HG03280 (cell line): ENCODE measurements at regions not wholly inside any gene's neighbourhood (a gene's known extent, or its start where the extent isn't known, plus 50 kb on each side); places are given as distances from the start of the nearest gene placed in this dataset.

Experiments
- ATAC-seq: cut with Tn5 transposase; IDR thresholded peaks from one replicate; pipeline ENCODE4 v1.9.1; 2021; ENCODE audit warnings: mild to moderate bottlenecking, moderate library complexity; ENCODE audit not compliant: unreplicated experiment

DNA sequence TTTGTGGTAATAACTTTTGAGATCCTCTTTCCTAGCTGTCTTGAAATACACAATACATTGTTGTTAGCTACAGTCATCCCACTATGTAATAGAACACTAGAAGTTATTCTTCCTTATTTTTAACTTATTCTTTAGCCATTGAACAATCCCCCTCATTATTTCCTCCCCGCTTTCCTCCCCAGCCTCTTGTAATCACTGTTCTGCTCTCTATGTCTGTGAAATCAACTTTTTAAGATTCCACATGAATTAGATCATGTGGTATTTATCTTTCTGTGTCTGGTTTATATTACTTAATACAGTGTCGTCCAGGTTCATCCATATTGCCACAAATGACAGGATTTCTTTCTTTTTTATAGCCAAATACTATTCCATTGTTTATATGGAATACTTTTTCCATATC lies 72.9 kb downstream of the SLC10A2 start:
- no peak for ATAC-seq

- no peak for ATAC-seq
Observed at GRCh38 chr13:102984210-102984609, 82.0 kb downstream of the SLC10A2 start.

DNA sequence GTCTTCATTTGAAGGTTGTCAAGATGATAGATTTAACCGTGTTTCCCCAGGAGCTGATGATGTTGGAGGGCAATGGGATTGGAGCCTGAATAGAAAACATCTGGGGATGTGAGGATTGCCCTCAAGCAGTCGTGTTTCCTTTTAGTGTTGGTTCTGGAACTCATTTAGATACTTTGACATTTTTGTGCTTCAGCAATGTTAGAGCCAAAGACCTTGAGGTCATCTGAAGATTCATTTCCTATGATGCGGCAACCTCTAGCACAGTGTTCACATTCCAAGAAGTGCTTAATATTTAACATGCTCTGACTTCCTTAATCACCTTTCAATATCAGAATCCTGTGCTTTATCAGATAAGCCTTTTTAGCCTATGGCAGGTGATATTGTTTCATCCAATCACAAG lies 82.7 kb downstream of the SLC10A2 start:
- no peak for ATAC-seq

- ATAC-seq, result no peak
Observed at GRCh38 chr13:102980331-102980982, 85.8 kb downstream of the SLC10A2 start.

DNA sequence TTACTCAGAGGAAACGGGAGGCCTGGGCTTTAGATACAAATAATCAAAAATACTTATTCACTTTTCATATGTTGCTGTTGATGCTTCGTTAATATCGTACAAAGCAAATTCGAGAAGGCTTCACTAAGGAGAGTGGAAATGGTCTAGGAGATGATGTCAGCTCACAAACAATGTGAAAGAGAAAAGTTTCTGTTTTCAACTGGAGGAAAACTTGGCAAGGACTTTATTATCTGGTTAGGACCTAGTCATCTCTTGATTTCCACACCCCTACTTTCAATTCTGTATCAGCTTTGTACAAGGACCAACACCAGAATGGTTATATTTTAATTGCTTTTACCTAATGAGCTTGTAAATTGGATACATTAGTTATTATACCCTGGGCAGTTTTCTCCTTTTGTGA lies 88.0 kb downstream of the SLC10A2 start:
- ATAC-seq, result no peak

DNA sequence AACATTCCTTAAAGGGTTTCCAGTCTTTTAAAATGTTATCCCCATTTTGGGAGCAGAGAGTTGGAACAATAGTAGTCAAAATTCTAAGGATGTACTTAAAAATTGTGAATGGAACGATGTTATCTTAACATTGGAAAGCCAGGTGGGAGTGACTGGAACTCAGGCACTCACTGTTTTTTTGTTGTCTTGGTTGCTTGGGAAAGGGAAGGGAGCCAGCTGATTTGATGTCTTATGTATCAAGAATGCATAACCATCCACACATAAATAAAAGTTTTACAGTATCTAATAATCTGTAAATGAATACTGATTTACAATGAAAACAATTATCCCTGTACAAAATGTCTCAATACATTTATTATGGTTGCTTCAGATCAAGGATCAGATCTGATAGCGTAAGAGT lies 88.7 kb downstream of the SLC10A2 start:
- ATAC-seq, result no peak

DNA sequence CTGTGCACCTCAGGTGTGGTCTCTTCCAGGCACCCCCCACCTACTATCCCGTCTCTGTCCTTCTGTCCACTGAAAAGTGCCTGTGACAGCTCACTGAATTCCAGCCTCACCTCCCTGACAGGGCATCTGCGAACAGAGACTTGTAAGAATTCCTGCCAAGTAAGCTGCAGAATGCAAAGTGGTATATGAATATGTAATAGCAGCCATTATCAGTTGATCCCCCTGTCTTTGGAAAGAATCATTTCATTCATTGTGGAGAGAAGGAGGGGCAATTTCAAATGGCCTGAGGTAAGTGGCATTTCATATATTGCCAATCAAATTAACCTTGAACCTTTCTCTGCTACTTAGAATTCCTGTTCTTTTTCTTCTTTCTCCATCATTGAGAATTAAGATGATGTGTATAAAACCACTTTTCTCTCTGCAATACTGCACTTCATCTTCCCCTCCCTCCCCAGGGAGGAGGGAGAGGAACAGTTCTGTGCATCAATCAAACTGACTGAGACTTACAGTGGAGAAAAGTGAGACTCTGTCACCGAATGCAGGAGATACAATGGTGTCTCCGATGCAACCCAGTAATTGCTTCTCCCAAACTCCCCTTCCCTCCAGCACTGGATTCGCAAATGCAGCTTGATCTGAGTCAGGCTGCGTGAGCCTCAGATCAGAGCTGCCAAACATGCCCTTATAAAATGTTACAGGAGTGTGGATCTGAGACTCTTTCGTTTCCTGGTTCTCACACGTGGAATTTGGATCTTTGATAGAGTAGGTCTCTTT lies 91.7 kb downstream of the SLC10A2 start:
- ATAC-seq, result no peak

- no peak for ATAC-seq
Observed at GRCh38 chr13:102972191-102972590, 94.0 kb downstream of the SLC10A2 start.

- ATAC-seq, result peak; percentile 94
Observed at GRCh38 chr13:102970542-102970941, 95.7 kb downstream of the SLC10A2 start.

- peak; percentile 33 for ATAC-seq
Observed at GRCh38 chr13:102968572-102969228, 97.5 kb downstream of the SLC10A2 start.

DNA sequence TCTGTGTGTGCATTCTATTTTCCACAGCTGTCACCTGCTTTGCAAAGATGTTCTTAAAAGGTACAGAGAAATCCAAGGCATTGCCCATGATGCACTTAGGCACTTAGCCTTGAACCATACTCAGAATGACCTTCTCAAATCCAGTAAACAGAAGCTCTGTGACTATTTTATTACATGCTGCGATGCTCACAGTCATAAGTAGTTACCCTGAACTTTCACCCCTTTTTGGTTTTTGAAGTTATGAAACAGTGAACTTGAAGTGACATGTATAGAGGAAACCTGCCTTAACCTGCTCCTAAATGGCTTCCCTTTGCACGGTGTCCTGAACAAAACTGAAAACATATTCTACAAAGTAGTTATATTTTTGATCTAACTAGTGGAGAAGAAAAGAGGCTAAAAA lies 100.4 kb downstream of the SLC10A2 start:
- no peak for ATAC-seq

GRCh38 chr13:102962430-102962829 lies 103.8 kb downstream of the SLC10A2 start:
- no peak for ATAC-seq

- no peak for ATAC-seq
Observed at GRCh38 chr13:102960959-102961358, 105.3 kb downstream of the SLC10A2 start.

DNA sequence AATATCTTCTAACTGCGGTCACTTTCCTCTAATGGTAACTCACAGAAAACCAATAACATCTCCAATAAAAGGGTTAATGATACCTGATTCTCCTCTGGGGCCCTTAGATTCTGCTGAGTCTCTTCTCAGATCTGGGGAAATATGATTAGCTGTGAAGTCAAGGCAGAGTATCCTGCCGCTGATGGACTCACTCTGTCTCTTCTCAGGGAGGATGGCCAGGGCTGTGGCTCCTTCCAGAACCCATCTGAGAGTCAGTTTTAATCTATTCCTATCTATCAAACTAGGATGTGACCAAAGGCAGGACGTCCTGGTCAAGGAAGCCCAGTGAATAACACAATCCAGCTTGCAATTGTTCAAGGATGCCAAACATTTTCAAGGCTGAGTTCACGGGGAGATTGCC lies 109.8 kb downstream of the SLC10A2 start:
- no peak for ATAC-seq

DNA sequence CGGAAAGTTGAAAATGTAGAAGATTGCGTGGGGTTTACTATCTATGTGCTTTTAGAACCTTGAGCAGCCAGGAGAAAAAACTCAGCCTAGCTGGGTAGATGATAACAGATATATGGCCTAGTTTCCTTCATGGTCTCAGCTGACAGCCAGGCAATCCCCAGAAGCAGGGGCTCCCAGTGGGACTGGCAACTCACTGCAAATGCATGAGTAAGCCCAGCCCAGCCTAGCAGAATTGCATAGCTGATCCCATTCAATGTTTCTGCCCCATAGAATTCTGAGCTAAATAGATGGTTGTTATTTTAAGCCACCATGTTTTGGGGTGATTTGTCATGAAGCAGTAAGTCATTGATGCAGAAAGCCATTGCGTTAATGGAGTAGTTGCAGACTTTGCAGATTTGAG lies 108.5 kb downstream of the ERCC5 start:
- no peak for ATAC-seq

- ATAC-seq, result no peak
Observed at GRCh38 chr13:102951808-102952207, 106.0 kb downstream of the ERCC5 start.

- no peak for ATAC-seq
Observed at GRCh38 chr13:102947745-102948405, 102.0 kb downstream of the ERCC5 start.

- ATAC-seq, result no peak
Observed at GRCh38 chr13:102945886-102946285, 100.1 kb downstream of the ERCC5 start.

- ATAC-seq, result no peak
Observed at GRCh38 chr13:102945324-102945815, 99.5 kb downstream of the ERCC5 start.

- ATAC-seq, result no peak
Observed at GRCh38 chr13:102944821-102945220, 99.0 kb downstream of the ERCC5 start.

DNA sequence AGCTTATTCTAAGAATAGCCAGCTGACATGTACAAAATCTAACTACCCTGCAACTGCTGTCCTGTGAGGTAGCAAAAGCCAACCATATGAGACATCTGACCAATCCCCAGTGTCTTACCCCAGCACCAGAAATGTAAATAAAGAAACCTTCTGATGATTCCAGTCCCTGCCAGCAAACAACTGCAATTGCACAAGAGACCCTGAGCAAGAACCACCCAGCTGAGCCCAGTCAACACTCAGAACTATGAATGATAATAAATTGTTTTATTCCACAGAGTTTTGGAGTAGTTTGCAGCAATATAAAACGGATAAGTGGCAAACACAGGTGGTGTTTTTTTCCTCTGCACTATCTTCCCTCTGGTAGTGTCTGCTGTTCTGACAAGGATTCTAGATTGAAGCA lies 94.9 kb downstream of the ERCC5 start:
- no peak for ATAC-seq
